Sciatic nerve (tissue), 2 donors: ENCODE measurements at regions not wholly inside any gene's neighbourhood (a gene's known extent, or its start where the extent isn't known, plus 50 kb on each side); places are given as distances from the start of the nearest gene placed in this dataset.
"Not testable (repeated sequence)": the region's sequence is repeated elsewhere in the genome, so short reads cannot be mapped to it uniquely, and the experiment has no call there.

Experiments
- ATAC-seq: fragments of 200-7000 bp; cut with Tn5 transposase; one replicate; pipeline ENCODE4 v1.9.1; 2020; ENCODE audit warnings: mild to moderate bottlenecking, moderate library complexity
- DNase-seq: peaks from one replicate; pipeline ENCODE4 v3.0.0-alpha.2; 2020; ENCODE audit warnings: low spot score
- intact Hi-C: fragments of 100-400 bp; cut with DNase I; formaldehyde crosslinking; loops from one replicate; pipeline ENCODE4 v1.14.2; 2022
- donor health status: DM: no; HTN: no; CAD: no.
- donor health status: DM: no; HTN: no; CAD: no.

DNA sequence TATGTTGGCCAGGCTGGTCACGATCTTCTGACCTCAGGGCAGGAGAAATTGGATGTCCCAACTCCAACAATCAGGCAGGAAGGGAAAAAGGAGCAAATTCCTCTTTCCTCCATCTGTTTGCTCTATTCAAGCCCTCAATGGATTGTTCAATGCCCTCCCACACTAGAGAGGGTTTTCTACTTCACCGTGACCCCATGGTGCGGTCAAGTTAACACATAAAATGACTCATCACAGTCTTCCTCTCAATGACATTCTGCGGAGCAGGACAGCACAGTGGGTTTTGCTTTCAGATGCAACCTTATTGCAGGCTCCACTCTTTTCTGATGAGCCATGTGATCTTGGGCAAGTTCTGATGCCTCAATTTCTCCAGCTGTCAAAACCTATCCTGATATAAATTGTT is 364.9 kb downstream of the ANKRD30A start:
- ATAC-seq (no peak), DNase-seq (no peak)
- intact Hi-C loops: no loop called here

- DNase-seq: no peak
- intact Hi-C loops: no loop called here
- ATAC-seq: no peak
Observed at GRCh38 chr10:37489658-37490003, 364.2 kb downstream of the ANKRD30A start.

DNA sequence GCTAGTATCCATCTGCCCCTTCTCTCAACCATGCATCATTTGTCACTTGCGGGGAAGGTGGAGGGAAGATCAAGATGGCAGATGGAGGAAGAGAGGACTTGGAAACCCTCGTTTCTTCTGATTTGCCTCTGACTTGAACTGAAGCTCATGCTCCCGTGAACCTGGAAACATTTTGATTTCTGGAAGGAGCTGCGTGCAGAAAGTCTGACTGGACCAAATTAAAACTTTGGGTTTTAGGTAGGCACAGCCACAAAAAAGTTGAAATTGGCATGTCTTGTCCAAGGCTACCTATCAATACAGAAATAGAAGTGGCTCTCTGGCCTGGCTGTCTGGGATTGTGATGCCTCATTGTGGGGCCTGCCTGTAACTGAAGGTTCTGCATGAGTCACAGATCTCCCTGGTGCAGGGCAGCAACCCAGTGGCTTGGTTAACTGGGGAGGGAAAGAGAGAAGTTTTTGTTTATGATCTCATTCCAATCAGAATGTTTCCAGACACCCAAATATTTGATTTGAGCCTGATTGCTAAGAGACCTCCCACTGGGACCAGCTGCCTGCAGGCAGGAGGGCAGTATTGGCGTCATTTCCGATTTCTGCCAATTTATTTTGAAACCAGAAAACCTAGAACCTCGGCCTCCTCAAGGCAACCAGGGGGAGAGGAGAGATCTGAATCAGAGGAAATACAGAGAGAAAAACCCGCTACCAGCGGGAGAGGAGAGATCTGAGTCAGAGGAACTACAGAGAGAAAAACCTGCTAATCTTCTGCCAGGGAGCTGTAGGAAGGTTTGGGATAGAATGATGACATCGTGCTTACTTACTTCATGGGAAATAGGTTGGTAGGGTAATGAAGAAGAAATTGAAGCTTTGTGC is 363.6 kb downstream of the ANKRD30A start:
- DNase-seq: no peak
- intact Hi-C loops: no loop called here
- ATAC-seq: peak; percentile 50

DNA sequence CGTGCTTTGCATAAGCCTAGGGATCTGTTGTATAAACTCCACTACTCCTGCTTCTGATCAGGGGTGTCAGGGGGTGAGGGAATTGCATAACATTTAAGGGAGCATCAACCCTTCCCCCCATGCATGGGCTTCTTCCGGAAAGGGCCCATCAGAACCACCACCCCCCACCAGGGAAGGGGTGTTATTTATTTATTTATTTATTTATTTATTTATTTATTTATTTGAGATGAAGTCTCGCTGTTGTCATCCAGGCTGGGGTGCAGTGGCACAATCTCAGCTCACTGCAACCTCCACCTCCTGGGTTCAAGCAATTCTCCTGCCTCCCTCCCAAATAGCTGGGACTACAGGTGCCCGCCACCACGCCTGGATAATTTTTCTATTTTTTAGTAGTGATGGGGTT is 355.2 kb downstream of the ANKRD30A start:
- DNase-seq, intact Hi-C loops, ATAC-seq: not testable (repeated sequence)

- intact Hi-C loops: no loop called here
- ATAC-seq: no peak
Observed at GRCh38 chr10:37479469-37479868, 354.1 kb downstream of the ANKRD30A start.

GRCh38 chr10:37478381-37478780 is 353.0 kb downstream of the ANKRD30A start:
- intact Hi-C loops: loop anchor here (1.0 kb wide), 1 partner anchor 49 kb away; no protein-coding TSS in a partner anchor
- DNase-seq: no peak
- no peak for ATAC-seq

More at GRCh38 chr10:37479469-37479868, 354.1 kb downstream of the ANKRD30A start:
- no peak for DNase-seq

GRCh38 chr10:37476285-37476684 is 350.9 kb downstream of the ANKRD30A start:
- ATAC-seq (no peak), DNase-seq (no peak)
- intact Hi-C loops: no loop called here

GRCh38 chr10:37474645-37475044 is 349.2 kb downstream of the ANKRD30A start:
- DNase-seq: no peak
- intact Hi-C loops: no loop called here
- ATAC-seq: no peak

- intact Hi-C loops: no loop called here
- no peak for ATAC-seq
- no peak for DNase-seq
Observed at GRCh38 chr10:37473906-37474305, 348.5 kb downstream of the ANKRD30A start.

DNA sequence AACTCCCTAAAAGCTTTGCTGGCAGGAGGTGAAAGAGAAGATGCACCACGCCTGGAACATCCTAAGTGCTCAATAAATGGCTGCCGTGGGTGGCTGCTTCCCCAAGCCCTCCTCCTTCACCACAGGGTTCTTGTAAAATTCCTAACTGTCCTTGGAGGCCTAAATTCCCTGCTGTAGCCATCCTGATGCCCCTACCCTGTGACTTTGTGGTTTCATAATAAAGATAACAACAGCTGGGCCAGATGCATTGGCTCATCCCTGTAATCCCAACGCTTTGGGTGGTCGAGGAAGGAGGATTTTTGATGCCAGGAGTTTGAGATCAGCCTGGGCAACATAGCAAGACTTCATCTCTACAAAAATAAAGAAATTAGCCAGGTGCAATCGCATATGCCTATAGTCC is 341.8 kb downstream of the ANKRD30A start:
- DNase-seq (no peak), ATAC-seq (no peak)
- intact Hi-C loops: no loop called here

DNA sequence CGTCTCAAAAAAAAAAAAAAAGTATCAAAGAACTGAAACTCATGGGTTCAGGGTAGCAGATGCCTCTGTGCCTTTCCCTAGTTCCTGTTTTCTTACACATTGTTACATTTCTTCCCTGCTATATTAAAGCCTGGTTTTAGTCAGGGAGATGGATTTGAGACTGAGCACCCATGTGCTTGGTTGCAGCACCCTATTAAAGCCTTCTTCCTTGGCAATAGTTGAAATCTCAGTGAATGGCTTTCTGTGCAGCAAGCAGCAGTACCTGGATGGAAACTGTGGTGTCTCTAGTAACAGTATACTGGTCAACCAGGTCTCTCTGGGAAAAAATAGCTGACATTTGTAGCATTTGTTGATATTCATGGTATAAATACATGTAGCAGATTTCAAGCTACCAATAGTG is 331.1 kb downstream of the ANKRD30A start:
- intact Hi-C loops: no loop called here

GRCh38 chr10:37448161-37448560 is 322.8 kb downstream of the ANKRD30A start:
- DNase-seq: no peak
- no peak for ATAC-seq
- intact Hi-C loops: no loop called here

More for the DNA sequence above, 331.1 kb downstream of the ANKRD30A start:
- no peak for DNase-seq
- no peak for ATAC-seq

DNA sequence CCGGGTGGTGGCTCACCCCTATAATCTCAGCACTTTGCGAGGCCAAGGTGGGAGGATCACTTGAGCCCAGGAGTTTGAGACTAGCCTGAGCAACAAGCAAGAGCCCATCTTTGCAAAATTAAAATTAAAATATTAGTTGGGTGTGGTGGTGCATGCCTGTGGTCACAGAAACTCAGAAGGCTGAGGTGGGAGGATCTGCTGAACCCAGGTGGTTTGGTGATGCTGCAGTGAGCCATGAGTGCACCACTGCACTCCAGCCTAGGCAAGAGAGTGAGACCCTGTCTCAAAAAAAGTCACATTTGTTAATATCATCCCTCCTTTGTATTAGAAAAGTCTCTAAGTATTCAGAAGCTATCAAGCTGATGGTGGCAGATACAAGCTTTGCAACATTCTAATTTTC is 317.5 kb downstream of the ANKRD30A start:
- DNase-seq: no peak
- no peak for ATAC-seq
- intact Hi-C loops: no loop called here

DNA sequence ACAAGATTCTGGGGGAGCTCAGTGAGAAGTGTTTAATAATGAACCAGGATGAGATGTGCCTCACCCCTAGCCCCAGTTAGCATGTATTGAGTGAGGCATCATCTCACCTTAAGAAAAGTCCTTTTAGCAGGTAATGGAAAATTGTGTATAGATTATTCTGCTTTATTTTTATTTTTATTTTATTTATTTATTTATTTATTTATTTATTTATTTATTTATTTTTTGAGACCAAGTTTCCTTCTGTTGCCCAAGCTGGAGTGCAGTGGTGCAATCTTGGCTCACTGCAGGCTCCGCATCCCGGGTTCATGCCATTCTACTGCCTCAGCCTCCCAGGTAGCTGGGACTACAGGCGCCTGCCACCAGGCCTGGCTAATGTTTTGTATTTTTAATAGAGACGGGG is 315.8 kb downstream of the ANKRD30A start:
- intact Hi-C loops, ATAC-seq, DNase-seq: not testable (repeated sequence)

GRCh38 chr10:37439826-37440225 is 314.4 kb downstream of the ANKRD30A start:
- DNase-seq (no peak), ATAC-seq (no peak)
- intact Hi-C loops: no loop called here

DNA sequence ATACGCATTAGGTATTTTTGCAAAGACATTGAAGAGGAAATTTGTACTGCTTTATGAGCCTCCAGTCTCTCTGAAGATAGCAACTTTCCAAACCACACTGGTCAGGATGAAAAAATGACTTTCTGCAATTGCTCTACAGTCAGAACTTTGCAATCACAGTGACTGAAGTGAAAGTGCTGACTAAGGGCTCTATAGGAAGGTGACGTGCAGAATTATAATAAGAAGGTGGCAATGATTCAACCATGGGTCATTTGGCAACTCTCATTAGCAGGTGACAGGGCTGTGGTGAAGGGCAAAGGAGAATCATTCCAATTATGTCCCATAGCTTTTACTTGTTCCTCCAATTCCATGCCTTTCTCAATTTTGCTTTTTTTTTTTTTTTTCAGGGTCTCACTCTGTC is 311.0 kb downstream of the ANKRD30A start:
- intact Hi-C loops: no loop called here
- DNase-seq (no peak), ATAC-seq (no peak)

GRCh38 chr10:37434091-37434490 is 308.7 kb downstream of the ANKRD30A start:
- ATAC-seq: no peak
- intact Hi-C loops: no loop called here
- no peak for DNase-seq
